ENCODE measurements at regions not wholly inside any gene's neighbourhood (a gene's known extent, or its start where the extent isn't known, plus 50 kb on each side); places are given as distances from the start of the nearest gene placed in this dataset.
"Not testable (repeated sequence)": the region's sequence is repeated elsewhere in the genome, so short reads cannot be mapped to it uniquely, and the experiment has no call there.

GRCh38 chr7:48832303-48832845, 92.0 kb upstream of the CDC14C start:
- DNase-seq: no peak

GRCh38 chr7:48837266-48837665, 87.1 kb upstream of the CDC14C start:
- peak; percentile 64 for DNase-seq

GRCh38 chr7:48839108-48839507, 85.2 kb upstream of the CDC14C start:
- no peak for DNase-seq

- DNase-seq: no peak
Measured at GRCh38 chr7:48841739-48842138, 82.6 kb upstream of the CDC14C start.

GRCh38 chr7:48847917-48848316, 76.4 kb upstream of the CDC14C start:
- no peak for DNase-seq

GRCh38 chr7:48860447-48860846, 63.9 kb upstream of the CDC14C start:
- DNase-seq: not testable (repeated sequence)

- no peak for DNase-seq
Measured at GRCh38 chr7:48868916-48869315, 55.4 kb upstream of the CDC14C start.

GRCh38 chr7:48872548-48872947, 51.8 kb upstream of the CDC14C start:
- no peak for DNase-seq
